GM18861 (cell line): ENCODE measurements at regions not wholly inside any gene's neighbourhood (a gene's known extent, or its start where the extent isn't known, plus 50 kb on each side); places are given as distances from the start of the nearest gene placed in this dataset.
"Not testable (repeated sequence)": the region's sequence is repeated elsewhere in the genome, so short reads cannot be mapped to it uniquely, and the experiment has no call there.

Experiments
- ATAC-seq: cut with Tn5 transposase; IDR thresholded peaks from one replicate; pipeline ENCODE4 v1.9.1; 2021; ENCODE audit not compliant: unreplicated experiment

- ATAC-seq: no peak
Measured at GRCh38 chr5:14054965-14055963, 87.9 kb upstream of the TRIO start.

- no peak for ATAC-seq
Measured at GRCh38 chr5:14054111-14054854, 88.9 kb upstream of the TRIO start.

DNA sequence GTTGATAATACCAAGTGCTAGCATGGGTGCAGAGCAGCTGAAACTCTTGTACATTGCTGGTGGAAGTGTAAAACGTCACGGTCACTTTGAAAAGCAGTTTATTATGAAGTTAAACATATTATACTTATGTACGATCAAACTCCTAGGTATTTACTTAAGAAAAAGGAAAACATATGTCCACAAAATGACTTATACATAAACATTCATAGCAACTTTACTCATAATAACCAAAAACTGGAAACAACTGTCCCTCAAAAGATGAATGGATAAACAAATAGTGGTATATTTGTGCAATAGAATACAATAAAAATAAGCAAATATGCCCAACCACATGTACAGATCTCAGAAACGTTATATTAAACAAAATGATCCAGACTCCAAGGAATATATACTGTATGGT is 92.3 kb upstream of the TRIO start:
- ATAC-seq: no peak

- ATAC-seq: no peak
Measured at GRCh38 chr5:14048434-14048833, 94.7 kb upstream of the TRIO start.

DNA sequence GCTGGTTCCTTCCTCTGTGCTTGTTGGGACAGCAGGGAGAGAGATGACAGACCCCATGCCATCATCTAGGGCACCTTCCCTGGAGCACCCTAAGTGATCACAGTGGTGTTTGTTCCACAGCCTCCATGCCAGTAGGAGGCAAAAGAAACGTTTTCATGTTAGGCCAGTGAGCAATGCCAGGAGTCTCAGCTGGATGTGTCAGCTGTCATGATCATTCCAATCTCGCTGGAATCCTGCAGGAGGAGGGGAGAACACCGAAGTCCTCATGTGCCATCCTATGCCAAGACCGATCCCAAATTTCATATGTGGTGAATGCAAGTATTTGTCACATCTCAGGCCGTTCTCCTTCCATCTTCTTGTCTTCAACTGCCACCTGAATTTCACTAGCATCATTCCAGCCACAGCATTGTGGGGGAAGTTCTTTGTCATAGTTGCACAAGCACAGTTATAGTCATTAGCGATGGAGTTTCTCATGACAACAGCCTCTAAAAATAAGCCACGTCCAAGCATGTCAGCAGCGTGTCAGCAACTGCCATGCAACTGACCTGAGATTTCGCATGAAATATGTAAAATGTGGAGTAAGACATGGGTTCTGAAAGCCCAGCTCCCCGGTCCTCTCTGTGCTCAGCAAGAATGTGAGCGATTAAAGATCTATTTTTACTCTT is 97.2 kb upstream of the DNAH5 start:
- no peak for ATAC-seq

DNA sequence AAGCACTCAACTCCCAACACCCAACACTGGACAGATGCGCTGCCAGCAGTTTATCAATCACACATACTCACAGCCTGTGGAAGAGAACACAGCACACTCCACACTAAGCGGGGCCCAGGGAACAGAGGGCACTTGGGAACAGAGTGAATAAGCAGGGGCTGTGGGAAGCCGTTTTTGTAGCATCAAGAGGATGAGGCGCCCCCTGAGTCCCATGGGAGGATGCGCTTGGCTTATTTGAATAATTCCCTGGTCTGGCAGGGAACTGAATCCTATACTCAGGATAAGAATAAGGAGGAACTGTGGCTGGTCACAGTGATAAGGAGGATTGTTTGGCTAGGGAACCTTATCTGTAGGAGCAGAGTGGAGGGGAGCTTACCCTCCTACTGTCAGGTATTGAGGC is 96.1 kb upstream of the DNAH5 start:
- no peak for ATAC-seq

DNA sequence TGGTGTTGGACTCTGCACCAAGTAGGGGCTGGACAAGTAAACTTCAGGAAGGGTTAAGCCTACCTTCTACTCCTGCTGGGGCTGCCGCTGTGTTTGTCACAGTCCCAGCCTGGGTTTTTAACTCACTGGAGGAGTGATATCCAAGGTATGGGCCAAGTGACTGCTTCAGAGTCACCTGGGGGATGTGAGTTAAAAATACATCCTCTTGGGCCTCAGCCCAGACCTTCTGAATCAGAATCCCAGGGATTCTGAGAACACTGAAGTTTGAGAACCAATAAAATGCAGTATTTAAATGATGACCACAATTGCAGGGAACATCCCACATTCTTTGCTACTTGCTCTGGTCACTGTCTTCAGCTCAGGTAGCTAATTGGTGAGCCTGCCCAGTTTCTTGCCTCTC is 95.1 kb upstream of the DNAH5 start:
- no peak for ATAC-seq

DNA sequence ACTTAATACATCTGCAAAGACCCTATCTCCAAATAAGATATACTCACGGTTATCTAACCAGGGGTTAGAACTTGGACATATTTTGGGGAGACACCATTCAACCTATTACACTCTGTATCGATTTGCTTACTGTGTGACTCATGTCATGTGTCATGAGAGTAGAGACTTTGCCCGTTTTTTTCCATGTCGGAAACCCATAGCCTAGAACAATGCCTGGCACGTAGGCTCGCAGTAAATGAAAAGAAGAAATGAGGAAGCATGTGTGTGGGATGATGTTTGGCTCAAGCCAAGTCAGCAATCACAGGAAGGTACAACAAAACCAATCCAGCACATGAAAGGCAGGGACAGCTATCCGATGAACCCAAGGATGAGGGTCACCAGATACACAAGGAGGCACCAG is 94.6 kb upstream of the DNAH5 start:
- no peak for ATAC-seq

- ATAC-seq: no peak
Measured at GRCh38 chr5:14038341-14038959, 94.0 kb upstream of the DNAH5 start.

GRCh38 chr5:14036947-14037346 is 92.5 kb upstream of the DNAH5 start:
- no peak for ATAC-seq

- no peak for ATAC-seq
Measured at GRCh38 chr5:14036514-14036913, 92.0 kb upstream of the DNAH5 start.

DNA sequence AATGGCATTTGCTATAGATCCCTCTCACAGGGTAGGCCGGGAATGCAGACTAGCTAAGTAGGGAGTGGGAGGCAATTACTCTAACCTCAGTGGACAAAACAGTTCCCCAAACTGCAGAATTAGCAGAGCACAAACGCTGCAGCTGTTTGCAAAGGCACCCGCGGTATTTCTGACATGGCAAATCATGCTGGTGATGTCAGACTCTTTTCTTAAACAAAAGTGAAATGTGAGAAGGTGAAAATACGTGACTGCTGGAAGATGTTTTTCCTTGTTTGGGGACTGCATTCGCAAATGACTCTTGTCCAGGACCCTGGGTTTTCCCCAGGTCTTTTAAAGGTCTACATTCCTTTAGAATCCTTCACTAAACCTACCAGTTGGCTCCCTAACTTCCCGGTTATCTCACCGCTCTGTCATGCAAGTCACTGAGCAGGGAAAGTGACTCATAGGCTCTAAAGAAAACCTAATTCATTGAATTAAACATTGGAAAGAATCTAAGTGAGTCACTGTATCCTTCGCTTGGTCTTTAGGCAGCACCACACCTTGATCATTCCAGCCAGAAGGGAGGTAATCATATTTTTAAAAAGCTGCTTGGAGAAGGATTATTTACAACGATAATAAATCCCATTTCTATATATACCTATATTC is 91.5 kb upstream of the DNAH5 start:
- no peak for ATAC-seq

- no peak for ATAC-seq
Measured at GRCh38 chr5:14034963-14035362, 90.5 kb upstream of the DNAH5 start.

- ATAC-seq: no peak
Measured at GRCh38 chr5:14032918-14033317, 88.4 kb upstream of the DNAH5 start.

- no peak for ATAC-seq
Measured at GRCh38 chr5:14028938-14029584, 84.6 kb upstream of the DNAH5 start.

DNA sequence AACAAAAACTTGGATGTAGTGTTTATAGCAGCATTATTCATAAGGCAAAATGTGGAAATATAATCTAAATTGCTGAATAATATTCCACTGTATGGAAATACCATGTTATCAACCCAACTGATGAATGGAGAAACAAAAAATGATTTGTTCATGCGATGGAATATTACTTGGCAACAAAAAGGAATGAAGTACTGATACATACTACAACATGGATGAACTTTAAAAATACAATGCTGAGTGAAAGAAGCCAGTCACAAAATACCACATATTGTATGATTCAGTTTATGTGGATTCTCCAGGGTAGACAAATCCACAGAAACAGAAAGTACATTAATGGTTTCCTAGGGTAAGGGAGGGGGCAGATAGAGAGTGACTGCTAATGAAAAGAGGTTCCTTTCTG is 83.7 kb upstream of the DNAH5 start:
- no peak for ATAC-seq

GRCh38 chr5:14025569-14026286 is 81.2 kb upstream of the DNAH5 start:
- no peak for ATAC-seq

- ATAC-seq: no peak
Measured at GRCh38 chr5:14022971-14023370, 78.5 kb upstream of the DNAH5 start.

DNA sequence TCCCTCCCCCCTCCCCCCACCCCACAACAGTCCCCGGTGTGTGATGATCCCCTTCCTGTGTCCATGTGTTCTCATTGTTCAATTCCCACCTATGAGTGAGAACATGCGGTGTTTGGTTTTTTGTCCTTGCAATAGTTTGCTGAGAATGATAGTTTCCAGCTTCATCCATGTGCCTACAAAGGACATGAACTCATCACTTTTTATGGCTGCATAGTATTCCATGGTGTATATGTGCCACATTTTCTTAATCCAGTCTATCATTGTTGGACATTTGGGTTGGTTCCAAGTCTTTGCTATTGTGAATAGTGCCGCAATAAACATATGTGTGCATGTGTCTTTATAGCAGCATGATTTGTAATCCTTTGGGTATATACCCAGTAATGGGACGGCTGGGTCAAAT is 76.5 kb upstream of the DNAH5 start:
- ATAC-seq: not testable (repeated sequence)
